HG03066 (cell line): ENCODE measurements at regions not wholly inside any gene's neighbourhood (a gene's known extent, or its start where the extent isn't known, plus 50 kb on each side); places are given as distances from the start of the nearest gene placed in this dataset.
"Not testable (repeated sequence)": the region's sequence is repeated elsewhere in the genome, so short reads cannot be mapped to it uniquely, and the experiment has no call there.

Experiments used
- ATAC-seq: cut with Tn5 transposase; IDR thresholded peaks from one replicate; pipeline ENCODE4 v1.9.1; 2021; ENCODE audit warnings: low read depth; ENCODE audit not compliant: unreplicated experiment

- ATAC-seq, result no peak
These were observed 553.0 kb upstream of the ADGRB3 start for GRCh38 chr6:68082086-68082485.

GRCh38 chr6:68080074-68080473 lies 555.0 kb upstream of the ADGRB3 start:
- no peak for ATAC-seq

GRCh38 chr6:68077661-68078060 lies 557.4 kb upstream of the ADGRB3 start:
- ATAC-seq, result no peak

GRCh38 chr6:68071740-68072139 lies 563.3 kb upstream of the ADGRB3 start:
- ATAC-seq, result no peak

- no peak for ATAC-seq
These were observed 565.0 kb upstream of the ADGRB3 start for GRCh38 chr6:68069921-68070710.

- ATAC-seq, result no peak
These were observed 575.2 kb upstream of the ADGRB3 start for GRCh38 chr6:68059899-68060298.

GRCh38 chr6:68059261-68059660 lies 575.8 kb upstream of the ADGRB3 start:
- ATAC-seq, result no peak

GRCh38 chr6:68056596-68056995 lies 578.5 kb upstream of the ADGRB3 start:
- not testable (repeated sequence) for ATAC-seq

- no peak for ATAC-seq
These were observed 580.3 kb upstream of the ADGRB3 start for GRCh38 chr6:68054756-68055155.

- ATAC-seq, result no peak
These were observed 581.2 kb upstream of the ADGRB3 start for GRCh38 chr6:68053805-68054373.

GRCh38 chr6:68052234-68052633 lies 582.8 kb upstream of the ADGRB3 start:
- ATAC-seq, result no peak

- ATAC-seq, result no peak
These were observed 585.5 kb upstream of the ADGRB3 start for GRCh38 chr6:68049562-68049961.

- ATAC-seq, result no peak
These were observed 588.3 kb upstream of the ADGRB3 start for GRCh38 chr6:68046756-68047155.

GRCh38 chr6:68046302-68046701 lies 588.8 kb upstream of the ADGRB3 start:
- no peak for ATAC-seq

- ATAC-seq, result no peak
These were observed 589.9 kb upstream of the ADGRB3 start for GRCh38 chr6:68045193-68045592.

- no peak for ATAC-seq
These were observed 590.8 kb upstream of the ADGRB3 start for GRCh38 chr6:68044264-68044663.

GRCh38 chr6:68043122-68043398 lies 592.0 kb upstream of the ADGRB3 start:
- no peak for ATAC-seq

- no peak for ATAC-seq
These were observed 592.6 kb upstream of the ADGRB3 start for GRCh38 chr6:68042339-68043121.

GRCh38 chr6:68040780-68041179 lies 594.3 kb upstream of the ADGRB3 start:
- no peak for ATAC-seq

- ATAC-seq, result no peak
These were observed 594.7 kb upstream of the ADGRB3 start for GRCh38 chr6:68040312-68040778.

- ATAC-seq, result no peak
These were observed 595.3 kb upstream of the ADGRB3 start for GRCh38 chr6:68039641-68040311.
